Stimulated activated CD4-positive, alpha-beta T cell treated with anti-CD3 and anti-CD28 coated beads, Interleukin-4, amount 100 ng/mL, for 48 hours (primary cell): ENCODE measurements at regions not wholly inside any gene's neighbourhood (a gene's known extent, or its start where the extent isn't known, plus 50 kb on each side); places are given as distances from the start of the nearest gene placed in this dataset.
"Not testable (repeated sequence)": the region's sequence is repeated elsewhere in the genome, so short reads cannot be mapped to it uniquely, and the experiment has no call there.

Source experiments
- DNase-seq, 2 donors: peaks; one replicate each; pipeline ENCODE4 v3.0.0-alpha.2; 2020; ENCODE audit warnings: low read depth in 2 of 2

- no peak for DNase-seq
These were observed 552.6 kb upstream of the GJE1 start for GRCh38 chr6:141580131-141580530.

- DNase-seq, result no peak
These were observed 556.0 kb upstream of the GJE1 start for GRCh38 chr6:141576751-141577150.

- DNase-seq, result peak; percentile 18 to 42
These were observed 569.6 kb upstream of the GJE1 start for GRCh38 chr6:141562851-141563763.

DNA sequence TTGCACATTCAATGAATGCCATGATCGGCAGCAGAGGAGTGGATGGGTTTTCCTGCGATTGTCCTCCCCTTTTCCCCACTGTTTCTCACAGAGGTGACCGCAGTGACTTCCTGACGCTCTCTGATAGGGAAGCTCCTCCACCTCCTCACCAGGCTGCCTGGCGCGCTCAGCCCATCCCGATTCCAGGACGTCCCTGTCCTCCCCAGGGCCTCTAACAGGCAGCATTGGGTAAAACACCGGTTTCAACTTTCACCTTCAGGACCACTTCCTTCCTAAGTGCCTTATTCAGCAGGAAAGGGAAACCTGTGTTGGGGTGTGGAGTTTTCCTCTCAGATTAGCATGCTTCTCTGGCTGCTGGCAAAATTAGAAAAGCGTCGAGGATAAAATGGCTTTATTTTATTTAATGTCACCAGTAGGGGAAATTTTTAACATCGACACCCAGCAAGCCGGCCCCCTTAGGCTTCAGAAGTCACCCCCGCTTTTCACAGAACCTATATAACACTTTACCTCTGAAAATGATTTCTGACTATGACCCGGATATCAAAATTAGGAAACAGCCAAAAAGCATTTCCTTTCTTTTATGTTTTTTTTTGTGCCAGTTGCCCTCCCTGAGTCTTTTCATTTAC, 570.4 kb upstream of the GJE1 start:
- DNase-seq, result no peak

- DNase-seq, result no peak
These were observed 571.6 kb upstream of the GJE1 start for GRCh38 chr6:141561154-141561553.

GRCh38 chr6:141552463-141552862, 580.3 kb upstream of the GJE1 start:
- DNase-seq, result no peak

DNA sequence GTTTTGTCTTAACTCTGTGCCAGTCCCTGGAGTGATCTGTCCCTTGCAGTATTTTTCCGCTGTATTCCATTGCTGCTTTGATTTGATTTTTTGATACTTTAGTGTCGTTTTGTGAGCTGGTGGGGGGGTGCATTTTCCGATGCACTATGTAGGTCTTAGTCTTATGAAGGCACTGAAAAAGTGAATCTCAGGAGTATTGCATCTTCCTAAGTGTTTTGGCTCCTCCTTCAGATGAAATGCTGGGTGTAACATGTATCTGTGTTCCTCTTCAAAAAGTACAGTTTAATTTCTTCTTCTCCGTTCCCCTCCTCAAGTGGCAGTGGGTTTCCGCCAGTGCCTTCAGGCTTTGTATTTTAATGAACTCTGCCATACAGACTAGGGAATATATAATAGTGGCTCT, 580.7 kb upstream of the GJE1 start:
- DNase-seq, result no peak

GRCh38 chr6:141551318-141551717, 581.4 kb upstream of the GJE1 start:
- no peak for DNase-seq

- DNase-seq, result no peak
These were observed 582.3 kb upstream of the GJE1 start for GRCh38 chr6:141550471-141550870.

GRCh38 chr6:141548966-141549365, 583.8 kb upstream of the GJE1 start:
- no peak for DNase-seq

- no peak for DNase-seq
These were observed 591.0 kb upstream of the GJE1 start for GRCh38 chr6:141541581-141542324.

- no peak for DNase-seq
These were observed 592.5 kb upstream of the GJE1 start for GRCh38 chr6:141540207-141540606.

GRCh38 chr6:141539617-141540016, 593.1 kb upstream of the GJE1 start:
- DNase-seq, result no peak

DNA sequence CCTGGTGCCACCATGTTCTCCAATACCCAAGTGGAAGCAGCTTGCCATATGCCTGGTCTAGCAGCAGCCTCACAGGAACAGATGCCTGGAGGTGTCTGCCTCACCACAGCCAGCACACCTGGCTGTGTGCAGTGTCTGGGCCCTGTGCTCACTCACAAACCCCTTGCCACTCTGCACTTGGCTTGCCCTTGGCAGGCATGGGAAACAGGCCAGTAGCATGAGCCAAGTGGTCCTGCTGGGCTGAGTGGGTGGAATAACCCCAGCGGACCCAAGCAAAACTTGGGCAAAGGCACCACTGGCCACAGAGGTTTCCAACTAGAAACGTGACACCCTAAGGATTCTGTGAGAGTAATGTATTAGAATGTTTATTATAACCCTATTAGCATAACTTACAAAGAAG, 600.5 kb upstream of the GJE1 start:
- no peak for DNase-seq

- no peak for DNase-seq
These were observed 601.7 kb upstream of the GJE1 start for GRCh38 chr6:141531040-141531439.

DNA sequence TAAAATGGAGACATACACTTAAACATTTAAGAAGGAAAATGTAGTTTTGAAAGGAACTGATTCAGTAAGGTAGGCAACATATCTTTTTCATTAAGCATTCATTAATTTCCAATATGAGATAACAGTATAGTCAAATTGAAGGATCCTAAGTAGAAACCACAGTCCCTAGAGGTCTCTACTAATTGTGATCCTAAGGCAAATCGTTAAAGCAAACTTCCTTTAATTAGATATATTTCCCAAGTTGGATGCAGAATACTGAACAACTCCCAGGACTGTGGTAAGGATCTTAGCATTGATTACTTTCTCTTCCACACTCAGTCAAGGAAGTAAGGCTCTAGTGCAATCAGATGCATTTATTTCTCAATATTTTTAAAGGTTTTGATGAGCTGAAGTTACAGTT, 604.1 kb upstream of the GJE1 start:
- DNase-seq, result no peak

GRCh38 chr6:141526985-141527384, 605.7 kb upstream of the GJE1 start:
- no peak for DNase-seq

GRCh38 chr6:141521440-141521839, 611.3 kb upstream of the GJE1 start:
- DNase-seq, result no peak

DNA sequence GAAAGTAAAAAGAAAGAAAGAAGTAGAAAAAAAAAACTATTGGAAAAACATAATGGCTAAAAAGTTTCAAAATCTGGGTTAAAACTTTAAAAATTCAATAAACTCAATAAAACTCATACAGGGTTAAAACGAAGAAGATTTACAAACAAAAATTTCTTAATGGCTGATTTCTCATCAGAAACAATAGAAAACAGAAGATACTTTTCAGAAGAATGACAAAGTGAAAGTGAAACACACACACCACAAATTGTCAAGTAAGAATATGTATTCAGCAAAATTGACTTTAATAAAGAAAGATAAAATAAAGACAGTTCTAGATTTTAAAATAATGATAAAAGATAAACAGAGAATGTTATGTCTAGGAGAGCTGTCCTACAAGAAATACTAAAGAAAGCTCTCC, 618.9 kb upstream of the GJE1 start:
- no peak for DNase-seq

- no peak for DNase-seq
These were observed 621.9 kb upstream of the GJE1 start for GRCh38 chr6:141510803-141511202.

DNA sequence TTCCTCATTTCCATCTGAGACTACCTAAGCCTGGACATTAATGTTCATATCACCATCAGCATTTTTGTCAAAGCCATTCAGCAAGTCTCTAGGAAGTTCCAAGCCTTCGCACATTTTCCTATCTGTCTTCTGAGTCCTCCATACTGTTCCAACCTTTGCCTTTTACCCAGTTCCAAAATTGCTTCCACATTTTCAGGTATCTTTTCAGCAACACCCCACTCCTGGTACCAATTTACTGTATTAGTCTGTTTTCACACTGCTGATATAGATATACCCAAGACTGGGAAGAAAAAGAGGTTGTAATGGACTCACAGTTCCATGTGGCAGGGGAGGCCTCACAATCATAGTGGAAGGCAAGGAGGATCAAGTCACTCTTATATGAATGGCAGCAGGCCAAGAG, 626.7 kb upstream of the GJE1 start:
- not testable (repeated sequence) for DNase-seq

DNA sequence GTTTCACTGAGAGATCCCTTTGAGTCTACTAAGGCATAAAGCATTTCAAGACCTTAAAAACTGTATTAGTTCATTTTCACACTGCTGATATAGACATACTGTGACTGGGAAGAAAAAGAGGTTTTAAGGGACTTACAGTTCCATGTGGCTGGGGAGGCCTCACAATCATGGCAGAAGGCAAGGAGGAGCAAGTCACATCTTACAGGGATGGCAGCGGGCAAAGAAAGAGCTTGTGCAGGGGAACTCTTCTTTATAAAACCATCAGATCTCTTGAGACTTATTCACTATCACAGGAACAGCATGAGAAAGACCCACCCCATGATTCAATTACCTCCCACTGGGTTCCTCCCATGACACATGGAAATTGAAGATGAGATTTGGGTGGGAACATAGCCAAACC, 628.4 kb upstream of the GJE1 start:
- DNase-seq, result not testable (repeated sequence)

GRCh38 chr6:141501616-141502015, 631.1 kb upstream of the GJE1 start:
- DNase-seq, result no peak
